ENCODE measurements at regions not wholly inside any gene's neighbourhood (a gene's known extent, or its start where the extent isn't known, plus 50 kb on each side); places are given as distances from the start of the nearest gene placed in this dataset.
"Not testable (repeated sequence)": the region's sequence is repeated elsewhere in the genome, so short reads cannot be mapped to it uniquely, and the experiment has no call there.

- no peaks in the 10 kb centered on the region for H3K9me3 ChIP-seq (ENCODE audit: control insufficient read depth, low read length)
- H3K27me3 ChIP-seq (ENCODE audit: control insufficient read depth, insufficient read depth, low read length, poor library complexity, severe bottlenecking): no peaks in the 10 kb centered on the region
- no peak overlapping the region for H3K4me3 ChIP-seq (ENCODE audit: insufficient read depth, low read depth, low read length)
- no peak overlapping the region for H3K27ac ChIP-seq (ENCODE audit: insufficient read depth, low read depth, low read length, poor library complexity, severe bottlenecking)
- WGBS, 2 experiments: 50 to 52% methylated on average over 4 of the region's 4 CpGs
- no peaks in the 10 kb centered on the region for H3K36me3 ChIP-seq (ENCODE audit: control insufficient read depth, insufficient read depth, low read length)
- peaks cover 15% of the 10 kb centered on the region for H3K4me1 ChIP-seq (ENCODE audit: control insufficient read depth, insufficient read depth, low read length)
Measured at GRCh38 chr16:86884390-86884650, 306.0 kb downstream of the FOXL1 start.

GRCh38 chr16:86885139-86885538, 306.8 kb downstream of the FOXL1 start:
- Histone ChIP-seq H3K27me3 (ENCODE audit: control insufficient read depth, insufficient read depth, low read length, poor library complexity, severe bottlenecking) (no peaks in the 10 kb centered on the region), H3K4me1 (ENCODE audit: control insufficient read depth, insufficient read depth, low read length) (peaks cover 15% of the 10 kb centered on the region), H3K4me3 (ENCODE audit: insufficient read depth, low read depth, low read length) (no peak overlapping the region), H3K27ac (ENCODE audit: insufficient read depth, low read depth, low read length, poor library complexity, severe bottlenecking) (no peak overlapping the region), H3K36me3 (ENCODE audit: control insufficient read depth, insufficient read depth, low read length) (no peaks in the 10 kb centered on the region), H3K9me3 (ENCODE audit: control insufficient read depth, low read length) (no peaks in the 10 kb centered on the region)
- 84 to 85% methylated on average over 6 of the region's 6 CpGs for WGBS, 2 experiments

- Histone ChIP-seq H3K9me3 (ENCODE audit: control insufficient read depth, low read length) (no peaks in the 10 kb centered on the region), H3K27me3 (ENCODE audit: control insufficient read depth, insufficient read depth, low read length, poor library complexity, severe bottlenecking) (no peaks in the 10 kb centered on the region), H3K4me3 (ENCODE audit: insufficient read depth, low read depth, low read length) (no peak overlapping the region), H3K4me1 (ENCODE audit: control insufficient read depth, insufficient read depth, low read length) (peaks cover 15% of the 10 kb centered on the region), H3K27ac (ENCODE audit: insufficient read depth, low read depth, low read length, poor library complexity, severe bottlenecking) (no peak overlapping the region), H3K36me3 (ENCODE audit: control insufficient read depth, insufficient read depth, low read length) (no peaks in the 10 kb centered on the region)
- WGBS, 2 experiments: 53 to 63% methylated on average over 1 of the region's 1 CpG
Measured at GRCh38 chr16:86886651-86887050, 308.3 kb downstream of the FOXL1 start.

GRCh38 chr16:86887416-86887815, 309.1 kb downstream of the FOXL1 start:
- Histone ChIP-seq H3K9me3 (ENCODE audit: control insufficient read depth, low read length) (no peaks in the 10 kb centered on the region), H3K27ac (ENCODE audit: insufficient read depth, low read depth, low read length, poor library complexity, severe bottlenecking) (no peak overlapping the region), H3K4me3 (ENCODE audit: insufficient read depth, low read depth, low read length) (no peak overlapping the region), H3K36me3 (ENCODE audit: control insufficient read depth, insufficient read depth, low read length) (no peaks in the 10 kb centered on the region), H3K4me1 (ENCODE audit: control insufficient read depth, insufficient read depth, low read length) (peaks cover 15% of the 10 kb centered on the region), H3K27me3 (ENCODE audit: control insufficient read depth, insufficient read depth, low read length, poor library complexity, severe bottlenecking) (no peaks in the 10 kb centered on the region)
- WGBS, 2 experiments: 89% methylated on average over 8 of the region's 8 CpGs

- WGBS, 2 experiments: 72 to 90% methylated on average over 2 to 4 of the region's 4 CpGs
- no peak overlapping the region for H3K27ac ChIP-seq (ENCODE audit: insufficient read depth, low read depth, low read length, poor library complexity, severe bottlenecking)
- H3K36me3 ChIP-seq (ENCODE audit: control insufficient read depth, insufficient read depth, low read length): no peaks in the 10 kb centered on the region
- no peaks in the 10 kb centered on the region for H3K9me3 ChIP-seq (ENCODE audit: control insufficient read depth, low read length)
- peaks cover 12% of the 10 kb centered on the region for H3K4me1 ChIP-seq (ENCODE audit: control insufficient read depth, insufficient read depth, low read length)
- H3K4me3 ChIP-seq (ENCODE audit: insufficient read depth, low read depth, low read length): no peak overlapping the region
- H3K27me3 ChIP-seq (ENCODE audit: control insufficient read depth, insufficient read depth, low read length, poor library complexity, severe bottlenecking): no peaks in the 10 kb centered on the region
Measured at GRCh38 chr16:86888231-86889053, 310.1 kb downstream of the FOXL1 start.

- not testable (repeated sequence) for H3K9me3 ChIP-seq (ENCODE audit: control insufficient read depth, low read length); H3K36me3 ChIP-seq (ENCODE audit: control insufficient read depth, insufficient read depth, low read length); H3K27me3 ChIP-seq (ENCODE audit: control insufficient read depth, insufficient read depth, low read length, poor library complexity, severe bottlenecking); H3K4me3 ChIP-seq (ENCODE audit: insufficient read depth, low read depth, low read length); H3K4me1 ChIP-seq (ENCODE audit: control insufficient read depth, insufficient read depth, low read length); H3K27ac ChIP-seq (ENCODE audit: insufficient read depth, low read depth, low read length, poor library complexity, severe bottlenecking)
- 97 to 100% methylated on average over 1 of the region's 1 CpG for WGBS, 2 experiments
Measured at GRCh38 chr16:86889054-86889366, 310.7 kb downstream of the FOXL1 start.

GRCh38 chr16:86889974-86890373, 311.6 kb downstream of the FOXL1 start:
- no peaks in the 10 kb centered on the region for H3K9me3 ChIP-seq (ENCODE audit: control insufficient read depth, low read length)
- 90 to 95% methylated on average over 3 of the region's 3 CpGs for WGBS, 2 experiments
- no peak overlapping the region for H3K4me3 ChIP-seq (ENCODE audit: insufficient read depth, low read depth, low read length)
- H3K36me3 ChIP-seq (ENCODE audit: control insufficient read depth, insufficient read depth, low read length): no peaks in the 10 kb centered on the region
- no peaks in the 10 kb centered on the region for H3K27me3 ChIP-seq (ENCODE audit: control insufficient read depth, insufficient read depth, low read length, poor library complexity, severe bottlenecking)
- H3K4me1 ChIP-seq (ENCODE audit: control insufficient read depth, insufficient read depth, low read length): peaks cover under 1% of the 10 kb centered on the region
- no peak overlapping the region for H3K27ac ChIP-seq (ENCODE audit: insufficient read depth, low read depth, low read length, poor library complexity, severe bottlenecking)

- Histone ChIP-seq H3K27me3 (ENCODE audit: control insufficient read depth, insufficient read depth, low read length, poor library complexity, severe bottlenecking) (no peaks in the 10 kb centered on the region), H3K36me3 (ENCODE audit: control insufficient read depth, insufficient read depth, low read length) (no peaks in the 10 kb centered on the region), H3K9me3 (ENCODE audit: control insufficient read depth, low read length) (no peaks in the 10 kb centered on the region), H3K4me3 (ENCODE audit: insufficient read depth, low read depth, low read length) (no peak overlapping the region), H3K4me1 (ENCODE audit: control insufficient read depth, insufficient read depth, low read length) (peaks cover 11% of the 10 kb centered on the region), H3K27ac (ENCODE audit: insufficient read depth, low read depth, low read length, poor library complexity, severe bottlenecking) (no peak overlapping the region)
- WGBS, 2 experiments: 94 to 96% methylated on average over 7 of the region's 7 CpGs
Measured at GRCh38 chr16:86891121-86891520, 312.8 kb downstream of the FOXL1 start.

- Histone ChIP-seq H3K4me1 (ENCODE audit: control insufficient read depth, insufficient read depth, low read length) (peaks cover 11% of the 10 kb centered on the region), H3K36me3 (ENCODE audit: control insufficient read depth, insufficient read depth, low read length) (no peaks in the 10 kb centered on the region), H3K27ac (ENCODE audit: insufficient read depth, low read depth, low read length, poor library complexity, severe bottlenecking) (no peak overlapping the region), H3K4me3 (ENCODE audit: insufficient read depth, low read depth, low read length) (no peak overlapping the region), H3K9me3 (ENCODE audit: control insufficient read depth, low read length) (no peaks in the 10 kb centered on the region), H3K27me3 (ENCODE audit: control insufficient read depth, insufficient read depth, low read length, poor library complexity, severe bottlenecking) (no peaks in the 10 kb centered on the region)
- 92 to 95% methylated on average over 12 of the region's 12 CpGs for WGBS, 2 experiments
Measured at GRCh38 chr16:86891631-86892030, 313.3 kb downstream of the FOXL1 start.

GRCh38 chr16:86892509-86892908, 314.2 kb downstream of the FOXL1 start:
- H3K27me3 ChIP-seq (ENCODE audit: control insufficient read depth, insufficient read depth, low read length, poor library complexity, severe bottlenecking): no peaks in the 10 kb centered on the region
- WGBS, 2 experiments: 91 to 94% methylated on average over 6 of the region's 6 CpGs
- H3K9me3 ChIP-seq (ENCODE audit: control insufficient read depth, low read length): no peaks in the 10 kb centered on the region
- no peak overlapping the region for H3K27ac ChIP-seq (ENCODE audit: insufficient read depth, low read depth, low read length, poor library complexity, severe bottlenecking)
- peaks cover 11% of the 10 kb centered on the region for H3K4me1 ChIP-seq (ENCODE audit: control insufficient read depth, insufficient read depth, low read length)
- H3K4me3 ChIP-seq (ENCODE audit: insufficient read depth, low read depth, low read length): no peak overlapping the region
- H3K36me3 ChIP-seq (ENCODE audit: control insufficient read depth, insufficient read depth, low read length): no peaks in the 10 kb centered on the region

- no peaks in the 10 kb centered on the region for H3K9me3 ChIP-seq (ENCODE audit: control insufficient read depth, low read length)
- no peaks in the 10 kb centered on the region for H3K36me3 ChIP-seq (ENCODE audit: control insufficient read depth, insufficient read depth, low read length)
- H3K27ac ChIP-seq (ENCODE audit: insufficient read depth, low read depth, low read length, poor library complexity, severe bottlenecking): no peak overlapping the region
- no peak overlapping the region for H3K4me3 ChIP-seq (ENCODE audit: insufficient read depth, low read depth, low read length)
- no peaks in the 10 kb centered on the region for H3K27me3 ChIP-seq (ENCODE audit: control insufficient read depth, insufficient read depth, low read length, poor library complexity, severe bottlenecking)
- peaks cover 11% of the 10 kb centered on the region for H3K4me1 ChIP-seq (ENCODE audit: control insufficient read depth, insufficient read depth, low read length)
- WGBS, 2 experiments: 92% methylated on average over 10 of the region's 10 CpGs
Measured at GRCh38 chr16:86893506-86893905, 315.2 kb downstream of the FOXL1 start.
